ENCODE measurements at regions not wholly inside any gene's neighbourhood (a gene's known extent, or its start where the extent isn't known, plus 50 kb on each side); places are given as distances from the start of the nearest gene placed in this dataset.

GRCh38 chr12:94771199-94771598, 120.8 kb upstream of the TMCC3 start:
- 38 to 40% methylated on average over 4 of the region's 4 CpGs for whole genome bisulfite sequencing, 2 donors

DNA sequence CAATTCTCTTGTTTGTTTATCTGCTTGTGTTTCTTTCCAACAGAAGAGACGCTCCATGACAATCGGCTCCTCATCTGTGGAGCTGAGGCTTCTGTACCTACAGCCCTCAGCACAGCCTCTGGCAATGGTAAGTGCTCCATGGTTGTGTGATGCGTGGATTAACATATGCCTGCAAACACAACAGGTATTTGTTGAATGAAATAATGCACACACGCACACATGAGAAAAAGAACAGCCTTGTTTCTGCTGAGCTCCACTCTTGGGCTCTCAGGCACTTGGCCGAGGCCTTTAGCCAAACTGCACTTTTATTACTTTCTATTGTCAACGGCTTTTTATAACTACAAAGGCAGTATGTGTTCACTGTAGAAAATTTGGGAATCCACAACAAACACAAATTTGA, 120.4 kb upstream of the TMCC3 start:
- H3K4me1 ChIP-seq (ENCODE audit: control insufficient read depth in 1 of 2, insufficient read depth in 2 of 2, low read length in 2 of 2) = peaks cover 2 to 6% of the 10 kb centered on the region in 2 donors
- WGBS, 2 donors = 44 to 53% methylated on average over 6 of the region's 6 CpGs
- H3K36me3 ChIP-seq (ENCODE audit: control insufficient read depth in 1 of 2, insufficient read depth in 2 of 2, low read length in 1 of 2) = no peaks in the 10 kb centered on the region
- DNase-seq (no peak), ATAC-seq (ENCODE audit: low FRiP score) (no peak)
- no peak overlapping the region for H3K4me3 ChIP-seq (ENCODE audit: low read length in 2 of 2)
- intact Hi-C loops (cut with DNase I) = no loop called here
- H3K27ac ChIP-seq (ENCODE audit: low read depth in 1 of 2, low read length in 2 of 2) = no peak overlapping the region
- peaks cover 3% of the 10 kb centered on the region for H3K9me3 ChIP-seq (ENCODE audit: control insufficient read depth, low read length)
- no peaks in the 10 kb centered on the region for H3K27me3 ChIP-seq (ENCODE audit: control insufficient read depth in 1 of 2, insufficient read depth in 2 of 2, low read length in 1 of 2)

More at GRCh38 chr12:94771199-94771598, 120.8 kb upstream of the TMCC3 start:
- no peak for ATAC-seq (ENCODE audit: low FRiP score)
- intact Hi-C loops (cut with DNase I) = no loop called here
- DNase-seq = no peak
- Histone ChIP-seq H3K4me3 (ENCODE audit: low read length in 2 of 2) (no peak overlapping the region), H3K4me1 (ENCODE audit: control insufficient read depth in 1 of 2, insufficient read depth in 2 of 2, low read length in 2 of 2) (peaks cover 2 to 6% of the 10 kb centered on the region in 2 donors), H3K36me3 (ENCODE audit: control insufficient read depth in 1 of 2, insufficient read depth in 2 of 2, low read length in 1 of 2) (no peaks in the 10 kb centered on the region), H3K27me3 (ENCODE audit: control insufficient read depth in 1 of 2, insufficient read depth in 2 of 2, low read length in 1 of 2) (no peaks in the 10 kb centered on the region), H3K9me3 (ENCODE audit: control insufficient read depth, low read length) (peaks cover 3% of the 10 kb centered on the region), H3K27ac (ENCODE audit: low read depth in 1 of 2, low read length in 2 of 2) (no peak overlapping the region)

- no peaks in the 10 kb centered on the region for H3K36me3 ChIP-seq (ENCODE audit: control insufficient read depth in 1 of 2, insufficient read depth in 2 of 2, low read length in 1 of 2)
- H3K9me3 ChIP-seq (ENCODE audit: control insufficient read depth, low read length) = peaks cover 3% of the 10 kb centered on the region
- no peak overlapping the region for H3K4me3 ChIP-seq (ENCODE audit: low read length in 2 of 2)
- DNase-seq (no peak), ATAC-seq (ENCODE audit: low FRiP score) (no peak)
- 70 to 79% methylated on average over 5 of the region's 5 CpGs for WGBS, 2 donors
- intact Hi-C loops (cut with DNase I) = loop anchor here in 1 of 2 donors (10.0 kb wide), 1 partner anchor 225 kb away; no protein-coding TSS in a partner anchor
- H3K27me3 ChIP-seq (ENCODE audit: control insufficient read depth in 1 of 2, insufficient read depth in 2 of 2, low read length in 1 of 2) = no peaks in the 10 kb centered on the region
- H3K27ac ChIP-seq (ENCODE audit: low read depth in 1 of 2, low read length in 2 of 2) = no peak overlapping the region
- peaks cover 2 to 6% of the 10 kb centered on the region in 2 donors for H3K4me1 ChIP-seq (ENCODE audit: control insufficient read depth in 1 of 2, insufficient read depth in 2 of 2, low read length in 2 of 2)
These were observed 119.7 kb upstream of the TMCC3 start for GRCh38 chr12:94769776-94770759.

DNA sequence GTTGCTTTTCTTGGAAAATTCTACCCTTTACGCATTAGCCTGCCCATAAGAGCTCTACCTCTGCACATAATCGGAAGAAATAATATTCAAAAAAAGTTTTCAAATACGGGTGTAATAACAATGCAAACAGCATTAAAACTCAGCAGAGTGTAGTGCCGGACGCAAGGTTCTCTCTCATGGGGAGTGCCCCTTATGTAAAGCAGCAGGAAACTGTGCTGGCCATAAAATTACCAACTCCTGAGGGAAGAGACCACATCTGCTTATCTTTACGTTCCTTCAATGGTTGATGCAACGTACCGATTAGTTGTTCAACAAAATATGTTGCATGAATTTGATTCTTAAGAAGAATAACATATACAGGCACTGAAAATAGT, 118.7 kb upstream of the TMCC3 start:
- H3K9me3 ChIP-seq (ENCODE audit: control insufficient read depth, low read length) = peaks cover 2% of the 10 kb centered on the region
- H3K36me3 ChIP-seq (ENCODE audit: control insufficient read depth in 1 of 2, insufficient read depth in 2 of 2, low read length in 1 of 2) = no peaks in the 10 kb centered on the region
- intact Hi-C loops (cut with DNase I) = loop anchor here in 1 of 2 donors (10.0 kb wide), 1 partner anchor 224 kb away; no protein-coding TSS in a partner anchor
- H3K27ac ChIP-seq (ENCODE audit: low read depth in 1 of 2, low read length in 2 of 2) = no peak overlapping the region
- no peaks in the 10 kb centered on the region for H3K27me3 ChIP-seq (ENCODE audit: control insufficient read depth in 1 of 2, insufficient read depth in 2 of 2, low read length in 1 of 2)
- DNase-seq (no peak), ATAC-seq (ENCODE audit: low FRiP score) (no peak)
- peak overlapping the region in 1 of 2 donors; percentile 31 for H3K4me3 ChIP-seq (ENCODE audit: low read length in 2 of 2)
- H3K4me1 ChIP-seq (ENCODE audit: control insufficient read depth in 1 of 2, insufficient read depth in 2 of 2, low read length in 2 of 2) = peaks cover 2 to 6% of the 10 kb centered on the region in 2 donors
- 4 to 9% methylated on average over 8 of the region's 8 CpGs for WGBS, 2 donors

DNA sequence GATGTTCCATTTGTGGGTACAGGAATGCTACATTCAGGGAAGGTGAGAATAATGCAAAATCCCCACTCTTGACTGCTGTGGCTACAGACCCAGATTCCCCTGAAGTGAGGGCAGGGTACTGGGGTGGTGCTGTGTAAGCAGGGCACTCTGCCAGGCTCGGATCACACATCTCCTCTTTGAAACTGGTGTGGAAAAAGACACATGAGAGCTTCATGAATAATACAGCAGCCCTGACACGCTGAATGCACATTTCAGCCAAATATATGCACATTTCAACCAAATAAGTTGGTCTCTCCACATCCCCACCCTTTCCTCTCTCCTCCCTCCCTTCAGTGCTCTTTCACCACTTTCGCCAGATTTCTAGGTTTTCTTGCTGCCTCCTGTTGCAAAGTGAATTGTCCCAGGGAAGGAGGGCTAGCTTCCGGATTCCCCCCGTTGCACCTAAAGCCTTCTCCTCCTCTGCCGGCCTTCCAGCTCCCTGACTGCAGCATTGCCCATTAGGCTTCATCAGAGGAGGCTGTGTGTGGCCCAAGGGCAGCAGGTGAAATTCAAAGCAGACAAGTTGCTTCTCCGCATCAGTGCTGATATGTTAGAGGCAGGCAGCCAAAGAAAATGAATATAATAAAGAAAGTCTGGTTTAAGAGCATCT, 118.2 kb upstream of the TMCC3 start:
- peaks cover 2 to 6% of the 10 kb centered on the region in 2 donors for H3K4me1 ChIP-seq (ENCODE audit: control insufficient read depth in 1 of 2, insufficient read depth in 2 of 2, low read length in 2 of 2)
- H3K36me3 ChIP-seq (ENCODE audit: control insufficient read depth in 1 of 2, insufficient read depth in 2 of 2, low read length in 1 of 2) = no peaks in the 10 kb centered on the region
- H3K27ac ChIP-seq (ENCODE audit: low read depth in 1 of 2, low read length in 2 of 2) = no peak overlapping the region
- ATAC-seq (ENCODE audit: low FRiP score) (no peak), DNase-seq (no peak)
- H3K9me3 ChIP-seq (ENCODE audit: control insufficient read depth, low read length) = no peaks in the 10 kb centered on the region
- no peaks in the 10 kb centered on the region for H3K27me3 ChIP-seq (ENCODE audit: control insufficient read depth in 1 of 2, insufficient read depth in 2 of 2, low read length in 1 of 2)
- 4 to 7% methylated on average over 7 of the region's 7 CpGs for WGBS, 2 donors
- H3K4me3 ChIP-seq (ENCODE audit: low read length in 2 of 2) = peak overlapping the region in 1 of 2 donors; percentile 31
- intact Hi-C loops (cut with DNase I) = loop anchor here in 1 of 2 donors (10.0 kb wide), 1 partner anchor 224 kb away; no protein-coding TSS in a partner anchor

GRCh38 chr12:94767956-94768355, 117.6 kb upstream of the TMCC3 start:
- H3K4me3 ChIP-seq (ENCODE audit: low read length in 2 of 2) = no peak overlapping the region
- DNase-seq = no peak
- no peaks in the 10 kb centered on the region for H3K9me3 ChIP-seq (ENCODE audit: control insufficient read depth, low read length)
- no peak for ATAC-seq (ENCODE audit: low FRiP score)
- 4 to 12% methylated on average over 5 of the region's 5 CpGs for WGBS, 2 donors
- H3K27me3 ChIP-seq (ENCODE audit: control insufficient read depth in 1 of 2, insufficient read depth in 2 of 2, low read length in 1 of 2) = no peaks in the 10 kb centered on the region
- peaks cover 2 to 6% of the 10 kb centered on the region in 2 donors for H3K4me1 ChIP-seq (ENCODE audit: control insufficient read depth in 1 of 2, insufficient read depth in 2 of 2, low read length in 2 of 2)
- no peaks in the 10 kb centered on the region for H3K36me3 ChIP-seq (ENCODE audit: control insufficient read depth in 1 of 2, insufficient read depth in 2 of 2, low read length in 1 of 2)
- intact Hi-C loops (cut with DNase I) = loop anchor here in 1 of 2 donors (10.0 kb wide), 1 partner anchor 223 kb away; no protein-coding TSS in a partner anchor
- no peak overlapping the region for H3K27ac ChIP-seq (ENCODE audit: low read depth in 1 of 2, low read length in 2 of 2)

DNA sequence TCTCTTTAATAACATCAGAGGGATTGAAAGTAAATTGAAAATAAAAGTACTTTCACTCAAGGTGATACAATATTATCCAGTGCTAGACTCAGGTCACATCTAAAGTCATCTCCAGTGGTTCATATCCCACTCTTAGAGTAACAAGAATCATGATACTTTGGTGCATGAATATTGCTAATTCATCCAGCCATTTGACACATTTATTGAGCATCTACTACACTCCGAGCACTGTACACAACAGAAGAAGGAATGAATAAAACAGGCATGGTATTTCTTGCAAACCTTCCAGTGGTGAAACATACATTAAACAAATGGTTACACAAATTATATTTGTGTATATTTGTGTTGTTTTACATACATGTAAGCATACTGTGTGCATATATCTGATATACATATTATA, 116.0 kb upstream of the TMCC3 start:
- WGBS, 2 donors = 96 to 97% methylated on average over 1 of the region's 1 CpG
- no peak overlapping the region for H3K27ac ChIP-seq (ENCODE audit: low read depth in 1 of 2, low read length in 2 of 2)
- ATAC-seq (ENCODE audit: low FRiP score) = no peak
- no peak overlapping the region for H3K4me3 ChIP-seq (ENCODE audit: low read length in 2 of 2)
- peaks cover 2 to 6% of the 10 kb centered on the region in 2 donors for H3K4me1 ChIP-seq (ENCODE audit: control insufficient read depth in 1 of 2, insufficient read depth in 2 of 2, low read length in 2 of 2)
- H3K27me3 ChIP-seq (ENCODE audit: control insufficient read depth in 1 of 2, insufficient read depth in 2 of 2, low read length in 1 of 2) = no peaks in the 10 kb centered on the region
- no peak for DNase-seq
- no peaks in the 10 kb centered on the region for H3K36me3 ChIP-seq (ENCODE audit: control insufficient read depth in 1 of 2, insufficient read depth in 2 of 2, low read length in 1 of 2)
- intact Hi-C loops (cut with DNase I) = loop anchor here in 1 of 2 donors (10.0 kb wide), 1 partner anchor 222 kb away; no protein-coding TSS in a partner anchor
- no peaks in the 10 kb centered on the region for H3K9me3 ChIP-seq (ENCODE audit: control insufficient read depth, low read length)

- Histone ChIP-seq H3K27me3 (ENCODE audit: control insufficient read depth in 1 of 2, insufficient read depth in 2 of 2, low read length in 1 of 2) (no peaks in the 10 kb centered on the region), H3K4me1 (ENCODE audit: control insufficient read depth in 1 of 2, insufficient read depth in 2 of 2, low read length in 2 of 2) (peaks cover 0 to under 1% of the 10 kb centered on the region in 2 donors), H3K9me3 (ENCODE audit: control insufficient read depth, low read length) (no peaks in the 10 kb centered on the region), H3K36me3 (ENCODE audit: control insufficient read depth in 1 of 2, insufficient read depth in 2 of 2, low read length in 1 of 2) (no peaks in the 10 kb centered on the region), H3K27ac (ENCODE audit: low read depth in 1 of 2, low read length in 2 of 2) (no peak overlapping the region), H3K4me3 (ENCODE audit: low read length in 2 of 2) (no peak overlapping the region)
- WGBS, 2 donors = 93 to 96% methylated on average over 6 of the region's 6 CpGs
- ATAC-seq (ENCODE audit: low FRiP score) = peak; percentile 34
- intact Hi-C loops (cut with DNase I) = loop anchor here (5.0 to 10.0 kb wide), 2 partner anchors 216 to 219 kb away; no protein-coding TSS in a partner anchor
- DNase-seq = no peak
These were observed 113.1 kb upstream of the TMCC3 start for GRCh38 chr12:94763462-94763861.
